RCC 7860 (cell line): ENCODE measurements at regions not wholly inside any gene's neighbourhood (a gene's known extent, or its start where the extent isn't known, plus 50 kb on each side); places are given as distances from the start of the nearest gene placed in this dataset.
"Not testable (repeated sequence)": the region's sequence is repeated elsewhere in the genome, so short reads cannot be mapped to it uniquely, and the experiment has no call there.

ENCODE experiments used
- DNase-seq: peaks from one replicate; pipeline ENCODE4 v3.0.0-alpha.2; 2015; ENCODE audit warnings: low spot score
- FAIRE-seq: peaks from 2 replicates; lab custom pipeline; 2012; peaks lifted over from hg19 to GRCh38; lab: Jason Lieb, UNC

- DNase-seq: no peak
- FAIRE-seq: no peak
These were observed 278.3 kb downstream of the TMEM38B start for GRCh38 chr9:105972466-105973204.

- DNase-seq (no peak), FAIRE-seq (no peak)
These were observed 279.6 kb downstream of the TMEM38B start for GRCh38 chr9:105973951-105974351.

- no peak for DNase-seq
- no peak for FAIRE-seq
These were observed 281.7 kb downstream of the TMEM38B start for GRCh38 chr9:105975886-105976645.

GRCh38 chr9:105978336-105978735, 284.0 kb downstream of the TMEM38B start:
- FAIRE-seq (no peak), DNase-seq (no peak)

GRCh38 chr9:105978826-105979225, 284.5 kb downstream of the TMEM38B start:
- FAIRE-seq (no peak), DNase-seq (no peak)

- FAIRE-seq: no peak
- DNase-seq: no peak
These were observed 284.9 kb downstream of the TMEM38B start for GRCh38 chr9:105979290-105979689.

- no peak for DNase-seq
- FAIRE-seq: no peak
These were observed 290.4 kb downstream of the TMEM38B start for GRCh38 chr9:105984714-105985113.

GRCh38 chr9:105993116-105993854, 298.9 kb downstream of the TMEM38B start:
- DNase-seq (no peak), FAIRE-seq (no peak)

GRCh38 chr9:105993921-105994715, 299.8 kb downstream of the TMEM38B start:
- FAIRE-seq: no peak

GRCh38 chr9:105994970-105995369, 300.6 kb downstream of the TMEM38B start:
- DNase-seq (peak; percentile 44), FAIRE-seq (no peak)

More at GRCh38 chr9:105993921-105994715, 299.8 kb downstream of the TMEM38B start:
- no peak for DNase-seq

GRCh38 chr9:106017198-106017740, 322.9 kb downstream of the TMEM38B start:
- FAIRE-seq: no peak
- DNase-seq: no peak

- no peak for DNase-seq
These were observed 324.8 kb downstream of the TMEM38B start for GRCh38 chr9:106019039-106019680.

GRCh38 chr9:106019702-106020101, 325.4 kb downstream of the TMEM38B start:
- DNase-seq: no peak
- no peak for FAIRE-seq

More at GRCh38 chr9:106019039-106019680, 324.8 kb downstream of the TMEM38B start:
- FAIRE-seq: no peak

GRCh38 chr9:106020186-106020585, 325.8 kb downstream of the TMEM38B start:
- no peak for DNase-seq
- FAIRE-seq: no peak

- FAIRE-seq: no peak
- no peak for DNase-seq
These were observed 329.1 kb downstream of the TMEM38B start for GRCh38 chr9:106023455-106023854.

- DNase-seq (no peak), FAIRE-seq (no peak)
These were observed 331.1 kb downstream of the TMEM38B start for GRCh38 chr9:106025453-106025852.

GRCh38 chr9:106030146-106030545, 335.8 kb downstream of the TMEM38B start:
- not testable (repeated sequence) for FAIRE-seq, DNase-seq

GRCh38 chr9:106032978-106033377, 338.6 kb downstream of the TMEM38B start:
- DNase-seq (no peak), FAIRE-seq (no peak)

GRCh38 chr9:106035806-106036205, 341.5 kb downstream of the TMEM38B start:
- no peak for FAIRE-seq

More at GRCh38 chr9:106035806-106036205, 341.5 kb downstream of the TMEM38B start:
- no peak for DNase-seq
